ENCODE measurements at regions not wholly inside any gene's neighbourhood (a gene's known extent, or its start where the extent isn't known, plus 50 kb on each side); places are given as distances from the start of the nearest gene placed in this dataset.

DNA sequence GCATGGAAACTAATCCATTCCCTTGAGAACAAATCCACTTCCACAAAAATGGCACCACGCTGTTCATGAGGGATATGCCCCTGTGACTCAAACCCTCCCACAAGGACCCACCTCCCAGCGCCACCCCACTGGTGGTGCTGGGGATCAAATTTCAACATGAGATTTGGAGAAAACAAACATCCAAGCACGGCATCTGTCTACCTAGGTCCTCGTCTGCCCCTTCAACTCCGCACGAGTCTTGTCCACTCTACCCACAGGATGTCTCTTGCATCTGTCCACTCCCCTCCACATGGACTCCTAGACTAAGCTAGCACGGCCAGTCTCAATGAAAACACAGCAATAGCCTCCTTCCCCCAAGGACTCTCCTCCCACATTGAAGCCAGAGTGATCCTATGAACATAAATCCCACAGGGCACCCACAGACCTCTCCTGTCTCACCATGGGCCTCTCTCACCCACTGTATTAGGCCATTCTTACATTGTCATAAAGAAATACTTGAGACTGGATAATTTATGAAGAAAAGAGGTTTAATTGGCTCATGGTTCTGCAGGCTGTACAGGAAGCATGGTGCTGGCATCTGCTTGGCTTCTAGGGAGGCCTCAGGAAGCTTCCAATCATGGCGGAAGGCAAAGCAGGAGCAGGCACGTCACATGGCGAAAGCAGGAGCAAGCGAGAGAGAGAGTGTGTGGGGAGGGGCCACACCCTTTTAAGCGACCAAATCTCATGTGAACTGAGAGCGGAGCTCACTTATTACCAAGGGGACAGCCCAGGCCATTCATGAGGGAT lies 101.4 kb downstream of the TOMM20 start:
- no peak for DNase-seq

DNA sequence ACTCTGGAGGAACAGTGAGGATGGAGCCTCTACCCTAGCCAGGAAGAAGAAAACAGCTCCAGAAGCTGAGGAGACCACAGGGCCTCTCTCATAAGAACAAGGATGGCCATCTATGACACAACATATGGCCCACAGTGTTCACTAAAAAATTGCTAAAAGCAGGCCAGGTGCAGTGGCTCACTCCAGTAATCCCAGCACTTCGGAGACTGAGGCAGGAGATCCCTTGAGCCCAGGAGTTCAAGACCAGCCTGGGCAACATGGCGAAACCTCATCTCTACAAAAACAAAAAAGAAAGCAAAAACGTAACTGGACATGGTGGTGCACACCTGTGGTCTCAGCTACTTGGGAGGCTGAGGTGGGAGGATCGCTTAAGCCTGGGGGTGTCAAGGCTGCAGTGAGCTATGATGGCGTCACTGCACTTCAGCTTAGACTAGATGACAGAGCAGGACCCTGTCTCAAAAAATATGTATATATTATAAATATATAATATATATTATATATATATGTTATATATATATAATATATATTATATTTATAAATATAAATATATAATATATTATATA lies 103.1 kb downstream of the TOMM20 start:
- DNase-seq: no peak

DNA sequence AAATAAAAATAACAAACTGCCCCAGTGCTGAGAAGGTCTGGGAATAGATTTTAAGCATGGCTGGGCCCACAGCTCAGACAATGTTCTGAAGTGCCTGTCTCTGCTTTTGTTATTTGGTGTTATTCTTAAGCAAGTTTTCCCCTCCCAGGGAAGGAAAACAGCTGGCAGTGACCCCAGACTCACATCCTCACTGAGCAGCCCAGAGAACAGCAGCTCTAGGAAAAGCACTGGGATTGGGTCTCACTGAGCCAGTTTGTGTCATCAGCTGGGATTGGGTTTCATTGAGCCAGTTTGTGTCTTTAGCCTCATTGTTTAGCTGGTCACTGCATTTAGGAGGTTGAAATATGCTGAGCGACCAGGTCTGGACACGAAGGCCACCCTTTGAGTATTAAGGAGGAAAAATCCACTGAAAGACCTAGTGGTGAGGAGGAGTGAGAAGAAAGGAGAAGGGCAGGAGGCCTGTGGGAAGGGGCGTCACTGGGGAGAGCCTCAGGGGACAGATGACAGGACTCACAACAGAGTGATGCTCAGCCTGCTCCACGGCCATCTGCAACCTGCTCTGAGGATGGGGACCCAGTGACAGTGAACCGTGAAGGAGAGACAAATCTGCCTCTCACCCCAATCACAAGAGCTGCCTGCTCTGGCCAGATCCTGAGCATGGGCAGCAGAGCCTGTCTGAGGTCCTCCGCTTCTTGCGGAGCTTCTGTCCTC lies 103.8 kb downstream of the TOMM20 start:
- peak in 1 of 3 donors; percentile 54 for DNase-seq

DNA sequence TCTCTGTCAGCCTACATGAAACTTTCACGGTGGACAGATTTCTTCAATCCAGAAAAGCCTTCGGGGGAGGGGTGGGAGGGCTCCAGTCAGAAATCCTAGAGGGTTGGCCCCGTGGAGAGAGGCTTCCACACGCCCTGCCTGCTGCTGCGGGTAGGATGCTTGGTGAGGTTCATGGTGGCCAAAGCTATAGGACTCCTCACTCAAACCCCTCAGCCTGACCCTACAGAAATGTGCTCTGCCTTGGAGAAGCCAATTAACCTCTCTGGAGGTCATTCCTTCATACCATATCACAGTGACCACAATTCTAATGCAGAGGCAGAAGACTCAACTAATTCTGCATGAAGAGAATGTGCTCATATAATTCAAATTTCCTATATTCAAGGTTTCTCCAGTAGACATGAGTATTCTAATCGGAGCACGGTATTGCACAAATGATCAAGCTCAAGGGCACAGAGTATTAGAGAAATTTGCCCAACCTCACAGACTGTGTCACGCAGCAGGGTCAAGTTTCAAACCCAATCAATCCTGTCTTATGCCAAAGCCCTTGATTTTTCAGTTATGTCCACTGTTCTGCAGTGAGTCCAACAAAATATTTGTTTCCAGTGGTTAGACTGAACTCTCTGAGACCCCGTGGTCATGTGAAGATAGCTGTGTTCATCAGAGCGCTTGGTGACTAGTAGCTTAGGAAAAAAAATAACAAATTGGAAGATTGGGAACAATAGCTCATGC lies 104.8 kb downstream of the TOMM20 start:
- no peak for DNase-seq

DNA sequence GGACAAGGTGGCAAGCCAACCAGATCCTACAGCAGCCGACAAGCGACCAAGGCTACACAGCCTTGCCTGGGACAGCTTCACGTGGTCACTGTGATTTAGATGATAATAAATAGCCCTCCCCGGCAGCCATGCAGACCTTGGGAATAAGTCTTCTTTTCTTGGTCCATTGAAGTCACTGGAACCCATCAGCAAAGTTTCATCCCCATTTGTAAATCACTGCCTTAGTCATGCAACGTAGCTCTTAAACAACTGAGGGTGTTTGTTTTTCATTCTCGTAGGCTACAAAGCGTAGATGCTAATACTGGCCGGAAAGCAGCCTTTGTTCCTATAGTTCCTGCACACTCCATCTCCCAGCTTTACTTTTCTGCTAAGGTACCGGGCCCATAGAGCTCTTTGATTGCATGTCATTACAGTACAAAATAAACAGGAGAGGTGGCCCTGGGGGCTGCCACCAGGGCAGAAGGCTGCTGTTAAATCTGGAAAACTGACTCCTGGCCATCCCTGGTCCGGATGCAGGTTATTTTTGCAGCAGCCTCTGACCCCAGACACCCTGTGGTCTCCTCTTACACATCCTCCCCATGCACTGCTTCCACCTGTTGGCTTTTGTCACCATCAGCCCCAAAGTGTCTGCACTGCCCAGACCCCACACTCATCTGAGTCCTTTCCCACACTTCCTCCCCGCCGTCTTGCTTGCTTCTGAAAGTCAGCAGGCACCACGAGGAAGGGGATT lies 105.5 kb downstream of the TOMM20 start:
- peak in 2 of 3 donors; percentile 30 to 45 for DNase-seq

DNA sequence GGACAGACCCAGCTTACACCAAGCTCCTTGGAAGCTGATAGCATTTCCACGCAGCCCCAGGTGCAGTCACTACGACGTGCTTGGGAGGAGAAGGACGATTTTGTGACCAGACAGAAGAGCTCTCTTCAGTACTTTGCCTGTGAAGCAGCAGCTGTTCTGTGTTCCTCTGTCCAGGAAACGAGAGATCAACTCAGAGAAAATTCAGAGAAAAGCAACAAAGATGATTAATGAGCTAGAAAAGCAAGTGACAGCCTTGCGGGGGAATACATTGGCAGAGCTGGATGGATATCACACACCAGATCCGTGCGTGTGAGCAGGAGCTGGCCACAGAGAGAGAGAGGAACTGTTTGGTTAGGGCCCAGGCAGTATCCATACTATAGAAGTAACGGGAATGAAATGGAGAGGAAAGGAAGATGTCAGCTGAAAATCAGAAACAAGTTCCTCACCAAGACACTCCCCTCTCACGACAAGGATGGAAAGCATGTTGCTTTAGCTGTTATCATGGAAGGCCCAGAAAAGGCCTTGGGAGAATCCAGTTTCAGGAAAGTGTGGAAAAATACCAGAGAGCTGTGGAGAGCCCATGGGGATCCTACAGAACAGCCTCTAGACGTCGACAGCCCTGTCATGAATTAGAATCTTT lies 106.2 kb downstream of the TOMM20 start:
- DNase-seq: peak in 2 of 3 donors; percentile 35 to 66

DNA sequence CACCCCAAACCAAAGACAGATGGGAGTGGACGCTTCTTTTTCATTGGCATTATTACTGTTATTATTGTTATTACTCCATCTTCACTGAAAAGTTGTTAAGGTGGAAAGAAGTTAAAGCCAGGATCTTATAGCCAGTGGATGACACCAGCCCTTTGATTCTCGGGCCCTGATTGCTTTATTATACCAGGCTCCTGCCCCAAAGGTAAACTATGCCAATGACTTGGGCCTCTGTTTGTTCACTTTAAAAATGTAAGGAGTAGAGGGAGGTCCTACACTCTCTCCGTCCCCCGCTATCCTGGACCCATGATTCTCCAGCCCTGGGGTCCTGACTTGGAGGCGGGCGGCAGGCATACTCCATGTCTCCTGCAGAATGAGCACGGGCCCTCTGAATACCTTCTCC lies 106.8 kb downstream of the TOMM20 start:
- DNase-seq: no peak

DNA sequence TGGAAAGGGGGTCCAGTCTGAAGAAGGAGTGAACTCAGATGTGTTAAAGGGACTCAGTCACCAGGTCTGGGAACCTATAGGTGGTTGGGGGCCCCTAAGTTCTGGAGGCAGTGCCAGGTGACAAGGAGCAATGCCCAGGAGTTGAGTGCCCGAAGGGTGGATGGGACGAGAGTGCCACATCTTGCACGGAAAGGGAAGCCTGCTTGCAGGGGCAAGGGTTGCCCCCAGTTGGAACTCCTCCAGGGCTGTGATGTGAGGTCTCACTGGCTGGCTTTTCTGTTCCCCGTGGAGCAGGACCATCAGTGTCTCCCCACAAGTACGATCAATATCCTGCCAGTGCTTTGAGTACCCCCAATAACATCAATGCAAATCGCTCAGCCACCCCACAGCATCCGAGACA lies 107.3 kb downstream of the TOMM20 start:
- no peak for DNase-seq

DNA sequence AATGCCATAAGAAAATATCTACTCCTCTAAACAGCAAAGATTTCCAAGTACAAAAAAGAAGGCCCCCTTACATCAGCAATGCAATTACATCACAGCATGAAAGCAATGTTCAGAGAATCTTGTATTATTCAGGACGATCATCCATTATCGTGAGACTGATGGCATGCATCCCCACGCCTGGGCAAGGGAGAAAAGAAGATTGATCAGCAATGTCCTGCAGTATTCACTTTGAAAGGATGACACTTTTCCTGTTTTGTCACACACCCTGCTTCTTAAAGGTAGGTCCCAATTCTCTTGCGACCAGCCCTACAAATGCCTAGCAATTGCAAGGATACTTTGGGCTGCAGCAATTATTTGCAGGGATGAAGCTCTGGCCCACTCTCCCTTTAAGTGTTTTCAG lies 108.7 kb downstream of the TOMM20 start:
- DNase-seq: no peak

DNA sequence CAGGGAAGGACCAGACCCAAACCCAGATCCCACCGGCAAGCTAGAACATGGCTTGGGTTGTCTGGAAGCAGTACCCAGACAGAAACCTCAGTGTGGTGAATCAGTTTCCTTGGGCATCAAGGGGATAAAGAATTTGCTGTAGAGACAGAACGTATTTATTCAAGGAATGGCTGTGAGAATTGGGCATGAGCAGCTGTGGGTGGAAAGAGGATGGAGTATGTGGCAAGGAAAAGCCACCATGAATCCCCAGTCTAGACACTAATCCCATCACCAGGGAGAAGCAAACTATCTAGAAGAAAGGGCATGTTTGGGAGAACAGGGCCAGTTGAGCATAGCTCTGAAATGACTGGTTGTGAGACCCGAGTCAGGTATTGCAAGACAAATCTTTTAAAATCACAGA lies 109.2 kb downstream of the TOMM20 start:
- no peak for DNase-seq

DNA sequence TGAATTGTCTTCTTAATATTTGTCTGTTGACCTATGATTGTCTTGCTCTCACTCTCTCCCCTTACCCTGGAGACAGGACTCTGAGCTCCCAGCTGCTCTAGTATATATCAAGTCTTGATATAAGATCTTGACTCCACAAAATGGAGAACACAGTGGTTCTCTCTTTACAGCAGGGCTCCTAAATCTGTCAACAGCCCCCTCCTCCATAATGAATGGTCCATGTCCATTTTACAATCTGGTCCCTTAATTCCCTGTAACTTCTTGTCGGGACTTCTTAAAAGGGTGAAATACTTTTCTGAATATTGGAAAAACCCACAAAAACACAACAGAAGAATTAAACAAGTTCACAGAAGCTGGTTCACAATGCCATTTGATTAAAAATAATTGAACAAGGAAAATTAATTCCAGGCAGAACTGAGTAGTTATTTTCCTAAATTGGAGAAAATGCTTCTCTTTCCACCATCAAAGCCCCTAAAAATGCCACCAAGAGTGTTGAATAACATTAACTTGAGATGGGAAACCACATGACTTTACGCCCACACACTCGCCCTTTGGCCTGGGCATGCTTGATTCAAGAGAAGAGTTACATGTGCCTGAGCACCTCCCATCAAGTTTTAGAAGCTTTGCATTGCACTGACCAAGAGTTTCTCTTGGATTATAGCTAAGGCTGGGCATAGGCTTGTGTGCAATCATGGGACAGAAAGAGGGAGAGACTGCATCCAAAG lies 109.8 kb downstream of the TOMM20 start:
- DNase-seq: no peak

DNA sequence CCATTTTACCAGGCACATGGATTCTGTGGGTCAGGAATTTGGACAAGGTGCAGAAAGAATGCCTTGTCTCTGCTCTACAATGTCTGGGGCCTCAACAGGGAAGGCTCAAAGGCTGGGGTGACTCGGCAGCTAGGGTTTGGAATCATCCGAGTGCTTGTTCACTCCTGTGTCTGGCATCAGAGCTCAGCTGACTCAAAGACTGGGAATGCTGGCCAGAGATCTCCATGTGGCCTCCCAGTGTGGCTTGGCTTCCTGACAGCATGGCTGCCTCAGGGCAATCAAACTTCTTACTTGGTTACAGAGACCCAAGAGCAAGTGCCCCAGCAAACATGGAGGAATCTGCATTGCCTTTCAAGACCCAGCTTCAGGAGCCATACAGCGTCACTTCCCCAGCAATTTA lies 110.5 kb downstream of the TOMM20 start:
- peak in 1 of 3 donors; percentile 95 for DNase-seq

DNA sequence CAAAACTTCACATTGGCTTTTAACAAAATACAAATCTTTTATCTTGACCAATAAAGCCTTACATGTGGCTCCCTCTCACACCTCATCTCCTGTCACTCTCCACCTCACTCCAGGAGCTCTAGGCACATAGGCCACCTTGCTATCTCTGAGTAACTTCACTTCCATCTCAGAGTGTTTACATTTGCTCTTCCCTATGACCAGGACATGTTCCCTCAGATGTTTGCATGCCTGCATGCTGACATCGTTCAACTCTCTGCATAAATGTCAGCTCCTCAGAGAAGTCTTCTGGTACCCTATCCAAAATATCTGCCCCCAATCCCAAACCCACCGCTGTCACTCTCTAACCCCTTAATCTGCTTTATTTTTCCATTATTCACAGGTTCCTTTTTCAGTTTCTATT lies 110.9 kb downstream of the TOMM20 start:
- no peak for DNase-seq

DNA sequence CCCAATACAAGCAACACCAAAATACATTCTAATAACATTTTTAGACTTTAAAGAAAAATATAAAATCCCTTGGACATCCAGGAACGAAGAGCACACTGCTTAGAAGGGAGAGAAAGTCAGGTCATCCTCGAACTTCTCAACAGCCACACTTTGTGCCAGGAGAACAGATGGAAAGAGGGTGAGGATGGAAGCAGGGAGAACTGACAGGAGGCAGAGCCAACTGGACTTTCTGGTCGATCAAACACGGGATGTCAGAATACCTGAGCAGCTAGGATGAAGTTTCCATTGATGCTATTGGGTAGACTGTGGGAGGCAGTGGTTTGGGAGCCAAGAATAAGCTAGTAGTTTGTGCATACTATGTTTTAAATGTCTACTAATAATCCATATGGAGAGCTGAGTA lies 111.4 kb downstream of the TOMM20 start:
- DNase-seq: no peak

DNA sequence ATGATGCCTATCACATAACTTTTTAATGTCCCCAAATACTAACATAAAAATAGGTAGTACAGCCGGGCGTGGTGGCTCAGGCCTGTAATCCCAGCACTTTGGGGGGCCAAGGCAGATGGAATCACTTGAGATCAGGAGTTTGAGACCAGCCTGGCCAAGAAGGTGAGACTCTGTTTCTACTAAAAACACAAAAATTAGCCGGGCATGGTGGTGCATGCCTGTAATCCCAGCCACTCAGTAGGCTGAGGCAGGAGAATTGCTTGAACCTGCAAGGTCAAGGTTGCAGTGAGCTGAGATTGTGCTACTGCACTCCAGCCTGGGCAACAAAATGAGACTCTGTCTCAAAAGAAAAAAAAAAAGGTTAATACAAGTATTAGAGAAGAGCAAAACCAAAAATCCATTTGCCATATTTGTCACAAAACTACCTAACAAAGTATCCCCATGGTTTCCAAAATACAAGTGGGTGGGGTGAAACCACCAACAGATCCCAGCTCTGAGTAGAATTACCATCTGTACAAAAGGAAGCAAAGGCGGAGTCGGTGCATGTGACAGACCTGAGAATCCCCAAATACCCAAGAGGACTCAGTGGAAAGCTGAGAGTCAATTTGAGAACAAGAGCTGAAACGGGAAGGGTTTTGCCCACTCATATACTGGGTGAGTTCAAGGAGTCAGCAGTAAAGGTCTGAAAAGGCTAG lies 113.2 kb downstream of the TOMM20 start:
- DNase-seq: no peak

DNA sequence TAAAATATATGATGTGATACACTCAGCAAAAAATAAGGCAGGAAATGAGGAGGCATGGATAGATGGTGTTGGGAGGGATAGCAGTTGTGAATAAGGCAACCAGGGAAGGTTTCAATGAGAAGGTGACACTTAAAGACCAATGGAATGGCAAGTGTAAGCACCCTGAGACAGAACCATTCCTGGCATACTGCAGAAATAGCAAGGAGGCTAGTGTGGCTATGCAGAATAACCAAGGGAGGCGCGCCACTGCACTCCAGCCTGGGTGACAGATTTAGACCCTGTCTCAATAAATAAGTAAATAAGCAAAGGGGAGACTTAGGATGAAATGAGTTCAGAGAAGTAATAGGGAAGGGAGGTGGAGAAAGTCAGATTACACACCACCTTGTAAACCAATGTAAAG lies 113.9 kb downstream of the TOMM20 start:
- DNase-seq: no peak

DNA sequence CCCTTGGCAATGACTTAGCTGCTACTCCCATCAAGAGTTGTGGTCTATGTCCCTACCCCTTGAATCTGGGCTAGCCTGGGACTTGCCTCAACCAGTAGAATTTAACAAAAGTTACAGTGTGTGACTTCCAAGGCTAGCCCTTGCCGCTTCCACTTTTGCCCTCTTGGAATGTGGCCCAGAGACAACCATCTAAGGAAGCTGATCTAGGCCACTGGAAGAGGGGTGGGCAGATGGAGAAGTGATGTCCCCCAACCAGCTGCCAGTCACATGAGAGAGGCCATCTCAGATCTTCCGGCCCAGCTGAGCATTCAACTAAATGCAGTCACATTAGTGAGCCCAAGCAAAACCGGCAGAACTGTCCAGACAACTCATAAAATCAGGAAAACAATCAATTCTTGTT lies 115.1 kb downstream of the TOMM20 start:
- peak in 2 of 3 donors; percentile 46 to 53 for DNase-seq

DNA sequence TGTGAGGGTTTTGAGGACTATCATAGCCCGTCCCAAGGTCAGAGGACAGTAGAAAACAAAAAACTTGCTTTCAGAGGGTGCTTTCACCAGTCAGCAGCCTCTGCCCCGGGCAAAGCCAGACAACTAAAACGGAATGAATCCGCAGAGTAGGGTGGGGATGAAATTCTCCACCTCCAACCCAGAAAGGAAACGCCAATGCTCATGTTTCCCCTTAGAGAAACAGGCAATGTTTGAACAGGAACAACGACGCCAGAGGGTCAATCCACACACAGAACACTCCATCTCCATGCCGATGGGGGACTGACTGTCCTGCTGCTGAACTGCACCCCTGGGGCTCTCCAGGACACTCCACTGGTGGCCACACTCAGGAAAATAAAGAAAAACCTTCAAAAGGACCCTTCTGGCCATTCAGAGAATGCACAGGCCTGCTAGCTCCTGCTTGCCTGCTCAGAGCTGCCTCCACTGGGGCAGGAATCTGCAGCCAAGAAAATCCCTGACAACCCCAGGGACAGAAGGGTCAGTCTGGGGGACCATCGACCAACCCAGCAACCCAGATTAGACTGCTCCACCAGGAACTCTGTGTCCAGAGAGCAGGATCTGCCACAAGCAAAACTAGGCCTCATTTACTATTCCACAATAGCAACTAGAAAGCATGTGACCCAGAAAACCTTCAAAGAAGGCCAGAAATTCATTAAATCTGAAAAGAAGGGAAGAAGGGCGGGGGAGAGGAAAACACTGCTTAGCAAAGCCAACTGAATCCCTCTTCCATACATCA lies 116.0 kb downstream of the TOMM20 start:
- no peak for DNase-seq
